PC-9 (cell line): ENCODE measurements at regions not wholly inside any gene's neighbourhood (a gene's known extent, or its start where the extent isn't known, plus 50 kb on each side); places are given as distances from the start of the nearest gene placed in this dataset.

Experiments used
- BruUV-seq: library from RNA; stranded (reverse); fragments of 400-500 nt; replicated peaks from 2 replicates; lab custom pipeline; 2021; lab: Mats Ljungman, UMichigan
- CTCF ChIA-PET: fragments of 300-600 bp; sonication (Branson Sonifier 250); formaldehyde crosslinking; loops from one replicate; lab custom pipeline; 2022; ENCODE audit warnings: antibody characterized with exemption; lab: Charles Lee
- POLR2A ChIA-PET: fragments of 300-600 bp; sonication (Branson Sonifier 250); formaldehyde crosslinking; loops from one replicate; lab custom pipeline; 2022; ENCODE audit warnings: antibody characterized with exemption; ENCODE audit not compliant: unreplicated experiment; lab: Charles Lee
- DNase-seq, 2 experiments: peaks; one replicate each; pipeline versions ENCODE4 v3.0.0 to v3.0.0-alpha.2; 2015 to 2022; ENCODE audit warnings: mixed read lengths in 1 of 2
- H2AFZ ChIP-seq: fragments of 200-600 bp; sonication (generic); 2 replicates; pipeline ENCODE4 v1.8.1; 2017; ENCODE audit warnings: antibody characterized with exemption
- H3F3A ChIP-seq: fragments of 200-600 bp; sonication (generic); 2 replicates; pipeline ENCODE4 v1.8.1; 2017; ENCODE audit warnings: antibody characterized with exemption, mild to moderate bottlenecking, low read depth; ENCODE audit not compliant: insufficient read depth
- H3K27ac ChIP-seq: fragments of 200-600 bp; sonication (generic); 2 replicates; pipeline ENCODE4 v1.6.1; 2016; ENCODE audit warnings: mixed run types
- H3K27me3 ChIP-seq: fragments of 200-600 bp; sonication (generic); 2 replicates; pipeline ENCODE4 v1.6.1; 2016; ENCODE audit warnings: low read depth, mixed run types; ENCODE audit not compliant: insufficient read depth
- H3K36me3 ChIP-seq: fragments of 200-600 bp; sonication (generic); 2 replicates; pipeline ENCODE4 v1.6.1; 2016; ENCODE audit warnings: low read depth, mixed run types
- H3K4me1 ChIP-seq: fragments of 200-600 bp; sonication (generic); replicated peaks from 2 replicates; pipeline ENCODE4 v1.6.1; 2016; ENCODE audit warnings: mixed run types; ENCODE audit not compliant: insufficient read depth
- H3K4me2 ChIP-seq: fragments of 200-600 bp; sonication (generic); 2 replicates; pipeline ENCODE4 v1.6.1; 2017; ENCODE audit warnings: mixed run types
- H3K4me3 ChIP-seq: fragments of 200-600 bp; sonication (generic); 2 replicates; pipeline ENCODE4 v1.6.1; 2016; ENCODE audit warnings: mixed run types
- H3K79me2 ChIP-seq: fragments of 200-600 bp; sonication (generic); 2 replicates; pipeline ENCODE4 v1.6.1; 2017; ENCODE audit warnings: low read depth, mixed run types
- H3K9me2 ChIP-seq: fragments of 200-600 bp; sonication (generic); 2 replicates; pipeline ENCODE4 v1.8.1; 2017; ENCODE audit warnings: mild to moderate bottlenecking; ENCODE audit not compliant: insufficient read depth
- H3K9me3 ChIP-seq: fragments of 200-600 bp; sonication (generic); 2 replicates; pipeline ENCODE4 v1.8.1; 2016; ENCODE audit warnings: low read depth; ENCODE audit not compliant: insufficient read depth
- H4K20me1 ChIP-seq: fragments of 200-600 bp; sonication (generic); 2 replicates; pipeline ENCODE4 v1.8.1; 2017; ENCODE audit not compliant: insufficient read depth
- EZH2 ChIP-seq: fragments of 200-600 bp; sonication (generic); IDR thresholded peaks from 2 replicates; pipeline ENCODE4 v1.8.0; 2017; ENCODE audit warnings: antibody characterized with exemption, low read depth
- intact Hi-C: fragments of 100-400 bp; cut with micrococcal nuclease; formaldehyde crosslinking; loops from one replicate; pipeline ENCODE4 v1.10.0; 2022; ENCODE audit not compliant: unreplicated experiment
- TF ChIP-seq, protein P1 (sequence below): fragments of 200-600 bp; sonication (generic); conservative IDR thresholded peaks from 2 replicates; pipeline ENCODE4 v1.6.1; 2017; ENCODE audit warnings: mixed run types, antibody characterized with exemption, mild to moderate bottlenecking, moderate library complexity

DNA sequence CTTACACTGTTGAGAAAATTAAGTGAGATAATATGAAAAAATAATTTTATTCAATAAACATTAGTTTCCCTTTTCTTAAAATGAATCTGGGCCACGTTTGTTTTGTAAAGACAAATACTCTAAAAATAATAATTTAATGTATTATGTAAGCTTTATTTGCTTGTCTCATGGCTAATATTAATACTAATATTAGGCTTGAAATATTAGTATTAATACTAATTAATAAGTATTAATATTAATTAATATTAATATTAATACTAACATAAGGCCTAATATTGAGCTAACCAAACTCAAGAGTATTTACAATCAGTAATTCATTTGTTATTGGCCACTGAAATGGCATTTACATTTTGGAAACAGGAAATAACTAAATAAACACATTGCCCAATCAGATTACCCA is 280.1 kb upstream of the ESRRG start:
- no peak overlapping the region for H3K27ac ChIP-seq
- H3K9me2 ChIP-seq: no peaks in the 10 kb centered on the region; the same call in 1 of the 2 replicates
- no peaks in the 10 kb centered on the region for H3K79me2 ChIP-seq
- intact Hi-C loops: no loop called here
- no peaks in the 10 kb centered on the region for H3K36me3 ChIP-seq
- H3K4me2 ChIP-seq: no peak overlapping the region
- ChIA-PET POLR2A (no interaction called here), CTCF (no interaction called here)
- H3K27me3 ChIP-seq: no peaks in the 10 kb centered on the region
- BruUV-seq: no TSS peak
- no peaks in the 10 kb centered on the region for H3K9me3 ChIP-seq
- TF ChIP-seq, protein P1, sequence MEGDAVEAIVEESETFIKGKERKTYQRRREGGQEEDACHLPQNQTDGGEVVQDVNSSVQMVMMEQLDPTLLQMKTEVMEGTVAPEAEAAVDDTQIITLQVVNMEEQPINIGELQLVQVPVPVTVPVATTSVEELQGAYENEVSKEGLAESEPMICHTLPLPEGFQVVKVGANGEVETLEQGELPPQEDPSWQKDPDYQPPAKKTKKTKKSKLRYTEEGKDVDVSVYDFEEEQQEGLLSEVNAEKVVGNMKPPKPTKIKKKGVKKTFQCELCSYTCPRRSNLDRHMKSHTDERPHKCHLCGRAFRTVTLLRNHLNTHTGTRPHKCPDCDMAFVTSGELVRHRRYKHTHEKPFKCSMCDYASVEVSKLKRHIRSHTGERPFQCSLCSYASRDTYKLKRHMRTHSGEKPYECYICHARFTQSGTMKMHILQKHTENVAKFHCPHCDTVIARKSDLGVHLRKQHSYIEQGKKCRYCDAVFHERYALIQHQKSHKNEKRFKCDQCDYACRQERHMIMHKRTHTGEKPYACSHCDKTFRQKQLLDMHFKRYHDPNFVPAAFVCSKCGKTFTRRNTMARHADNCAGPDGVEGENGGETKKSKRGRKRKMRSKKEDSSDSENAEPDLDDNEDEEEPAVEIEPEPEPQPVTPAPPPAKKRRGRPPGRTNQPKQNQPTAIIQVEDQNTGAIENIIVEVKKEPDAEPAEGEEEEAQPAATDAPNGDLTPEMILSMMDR: no peak
- no peak for TF ChIP-seq EZH2
- H4K20me1 ChIP-seq: no peaks in the 10 kb centered on the region
- H2AFZ ChIP-seq: no peak overlapping the region
- H3K4me3 ChIP-seq: no peak overlapping the region
- DNase-seq: no peak
- H3F3A ChIP-seq: no peaks in the 10 kb centered on the region
- H3K4me1 ChIP-seq: no peaks in the 10 kb centered on the region

DNA sequence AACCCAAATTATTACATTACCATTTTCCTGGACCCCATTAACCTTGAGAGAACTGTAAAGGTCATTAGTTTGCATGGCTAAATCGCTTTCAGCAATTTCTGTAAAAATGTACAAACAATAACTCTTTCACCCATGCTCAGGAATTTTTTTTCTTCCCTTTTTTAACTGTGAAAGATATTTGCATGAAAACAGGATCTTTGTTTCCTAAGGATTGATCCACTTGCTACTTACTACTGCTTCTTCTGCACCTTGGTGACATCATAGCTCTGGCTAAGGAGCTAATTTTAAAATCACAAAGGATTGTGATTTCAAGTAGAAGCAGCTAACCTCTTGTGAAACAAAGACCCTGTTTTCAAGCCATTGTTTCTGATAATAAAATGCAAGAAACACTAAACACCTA is 274.6 kb upstream of the ESRRG start:
- Histone ChIP-seq H3K4me3 (no peak overlapping the region), H3K27ac (no peak overlapping the region), H3K79me2 (no peaks in the 10 kb centered on the region), H4K20me1 (no peaks in the 10 kb centered on the region), H2AFZ (no peak overlapping the region), H3K9me3 (no peaks in the 10 kb centered on the region), H3F3A (no peaks in the 10 kb centered on the region), H3K36me3 (no peaks in the 10 kb centered on the region), H3K4me1 (no peaks in the 10 kb centered on the region), H3K9me2 (no peaks in the 10 kb centered on the region), H3K4me2 (no peak overlapping the region), H3K27me3 (no peaks in the 10 kb centered on the region; the same call in 1 of the 2 replicates)
- intact Hi-C loops: no loop called here
- POLR2A ChIA-PET: no interaction called here
- TF ChIP-seq EZH2: no peak
- TF ChIP-seq, protein P1: no peak
- BruUV-seq: no TSS peak
- CTCF ChIA-PET: no interaction called here
- no peak for DNase-seq

- Histone ChIP-seq H3F3A (no peaks in the 10 kb centered on the region), H4K20me1 (no peaks in the 10 kb centered on the region), H3K9me3 (no peaks in the 10 kb centered on the region), H3K27ac (no peak overlapping the region), H2AFZ (no peak overlapping the region), H3K36me3 (no peaks in the 10 kb centered on the region), H3K4me1 (no peaks in the 10 kb centered on the region), H3K9me2 (no peaks in the 10 kb centered on the region), H3K4me2 (no peak overlapping the region), H3K27me3 (no peaks in the 10 kb centered on the region; the same call in 1 of the 2 replicates), H3K79me2 (no peaks in the 10 kb centered on the region), H3K4me3 (no peak overlapping the region)
- no TSS peak for BruUV-seq
- intact Hi-C loops: no loop called here
- no peak for TF ChIP-seq EZH2
- TF ChIP-seq, protein P1: no peak
- no peak for DNase-seq
- ChIA-PET POLR2A (no interaction called here), CTCF (no interaction called here)
Observed at GRCh38 chr1:216997069-216997468, 273.8 kb upstream of the ESRRG start.
